PC-9 (cell line): ENCODE measurements at regions not wholly inside any gene's neighbourhood (a gene's known extent, or its start where the extent isn't known, plus 50 kb on each side); places are given as distances from the start of the nearest gene placed in this dataset.

Experiments
- BruUV-seq: library from RNA; stranded (reverse); fragments of 400-500 nt; replicated peaks from 2 replicates; lab custom pipeline; 2021; lab: Mats Ljungman, UMichigan
- CTCF ChIA-PET: fragments of 300-600 bp; sonication (Branson Sonifier 250); formaldehyde crosslinking; loops from one replicate; lab custom pipeline; 2022; ENCODE audit warnings: antibody characterized with exemption; lab: Charles Lee
- POLR2A ChIA-PET: fragments of 300-600 bp; sonication (Branson Sonifier 250); formaldehyde crosslinking; loops from one replicate; lab custom pipeline; 2022; ENCODE audit warnings: antibody characterized with exemption; ENCODE audit not compliant: unreplicated experiment; lab: Charles Lee
- DNase-seq, 2 experiments: peaks; one replicate each; pipeline versions ENCODE4 v3.0.0 to v3.0.0-alpha.2; 2015 to 2022; ENCODE audit warnings: mixed read lengths in 1 of 2
- H2AFZ ChIP-seq: fragments of 200-600 bp; sonication (generic); 2 replicates; pipeline ENCODE4 v1.8.1; 2017; ENCODE audit warnings: antibody characterized with exemption
- H3F3A ChIP-seq: fragments of 200-600 bp; sonication (generic); 2 replicates; pipeline ENCODE4 v1.8.1; 2017; ENCODE audit warnings: antibody characterized with exemption, mild to moderate bottlenecking, low read depth; ENCODE audit not compliant: insufficient read depth
- H3K27ac ChIP-seq: fragments of 200-600 bp; sonication (generic); 2 replicates; pipeline ENCODE4 v1.6.1; 2016; ENCODE audit warnings: mixed run types
- H3K27me3 ChIP-seq: fragments of 200-600 bp; sonication (generic); 2 replicates; pipeline ENCODE4 v1.6.1; 2016; ENCODE audit warnings: low read depth, mixed run types; ENCODE audit not compliant: insufficient read depth
- H3K36me3 ChIP-seq: fragments of 200-600 bp; sonication (generic); 2 replicates; pipeline ENCODE4 v1.6.1; 2016; ENCODE audit warnings: low read depth, mixed run types
- H3K4me1 ChIP-seq: fragments of 200-600 bp; sonication (generic); replicated peaks from 2 replicates; pipeline ENCODE4 v1.6.1; 2016; ENCODE audit warnings: mixed run types; ENCODE audit not compliant: insufficient read depth
- H3K4me2 ChIP-seq: fragments of 200-600 bp; sonication (generic); 2 replicates; pipeline ENCODE4 v1.6.1; 2017; ENCODE audit warnings: mixed run types
- H3K4me3 ChIP-seq: fragments of 200-600 bp; sonication (generic); 2 replicates; pipeline ENCODE4 v1.6.1; 2016; ENCODE audit warnings: mixed run types
- H3K79me2 ChIP-seq: fragments of 200-600 bp; sonication (generic); 2 replicates; pipeline ENCODE4 v1.6.1; 2017; ENCODE audit warnings: low read depth, mixed run types
- H3K9me2 ChIP-seq: fragments of 200-600 bp; sonication (generic); 2 replicates; pipeline ENCODE4 v1.8.1; 2017; ENCODE audit warnings: mild to moderate bottlenecking; ENCODE audit not compliant: insufficient read depth
- H3K9me3 ChIP-seq: fragments of 200-600 bp; sonication (generic); 2 replicates; pipeline ENCODE4 v1.8.1; 2016; ENCODE audit warnings: low read depth; ENCODE audit not compliant: insufficient read depth
- H4K20me1 ChIP-seq: fragments of 200-600 bp; sonication (generic); 2 replicates; pipeline ENCODE4 v1.8.1; 2017; ENCODE audit not compliant: insufficient read depth
- EZH2 ChIP-seq: fragments of 200-600 bp; sonication (generic); IDR thresholded peaks from 2 replicates; pipeline ENCODE4 v1.8.0; 2017; ENCODE audit warnings: antibody characterized with exemption, low read depth
- intact Hi-C: fragments of 100-400 bp; cut with micrococcal nuclease; formaldehyde crosslinking; loops from one replicate; pipeline ENCODE4 v1.10.0; 2022; ENCODE audit not compliant: unreplicated experiment
- TF ChIP-seq, protein P1 (sequence below): fragments of 200-600 bp; sonication (generic); conservative IDR thresholded peaks from 2 replicates; pipeline ENCODE4 v1.6.1; 2017; ENCODE audit warnings: mixed run types, antibody characterized with exemption, mild to moderate bottlenecking, moderate library complexity

DNA sequence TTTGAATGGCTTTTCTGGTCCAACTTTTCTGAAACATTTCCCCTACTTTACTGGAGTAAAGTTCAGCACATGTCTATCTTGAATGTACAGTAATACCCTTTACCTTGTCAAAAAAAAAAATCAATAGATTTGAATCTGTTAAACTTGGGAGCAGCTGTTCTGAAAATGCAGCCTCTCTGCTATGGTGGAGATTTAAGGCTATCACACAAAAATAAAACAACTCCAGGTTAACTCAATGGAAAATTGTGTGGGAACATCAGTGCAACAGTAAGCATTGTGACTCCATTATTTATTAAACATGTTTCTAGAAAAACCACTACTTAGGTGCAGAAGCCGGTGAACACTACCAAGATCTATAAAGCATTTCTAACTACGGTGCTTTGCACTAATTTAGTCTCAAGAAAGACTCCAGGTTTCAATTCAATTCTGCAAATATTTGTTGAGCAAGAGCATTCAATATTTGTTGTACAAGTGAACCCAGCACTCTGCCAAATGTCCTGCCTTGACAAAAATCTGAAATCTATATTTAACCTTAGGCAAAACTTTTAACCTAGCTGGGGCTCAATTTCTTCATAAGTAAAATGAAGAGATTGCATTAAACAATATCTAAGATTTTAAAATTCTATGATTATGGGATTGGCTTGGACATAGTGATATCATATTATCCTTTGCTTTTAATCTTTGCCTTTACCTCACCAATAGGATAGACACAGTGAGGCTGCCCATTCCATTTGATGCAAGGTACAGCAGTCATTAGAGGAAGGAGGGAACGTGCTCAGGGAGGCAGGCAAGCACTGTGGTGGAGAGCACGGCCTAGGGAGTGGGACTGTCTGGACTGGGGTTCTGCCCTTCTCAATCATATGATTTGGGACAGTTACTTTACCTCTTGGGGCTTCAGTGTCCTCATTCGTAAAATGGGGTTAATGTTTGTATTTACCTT is 155.2 kb downstream of the KITLG start:
- intact Hi-C loops: no loop called here
- TF ChIP-seq, protein P1, sequence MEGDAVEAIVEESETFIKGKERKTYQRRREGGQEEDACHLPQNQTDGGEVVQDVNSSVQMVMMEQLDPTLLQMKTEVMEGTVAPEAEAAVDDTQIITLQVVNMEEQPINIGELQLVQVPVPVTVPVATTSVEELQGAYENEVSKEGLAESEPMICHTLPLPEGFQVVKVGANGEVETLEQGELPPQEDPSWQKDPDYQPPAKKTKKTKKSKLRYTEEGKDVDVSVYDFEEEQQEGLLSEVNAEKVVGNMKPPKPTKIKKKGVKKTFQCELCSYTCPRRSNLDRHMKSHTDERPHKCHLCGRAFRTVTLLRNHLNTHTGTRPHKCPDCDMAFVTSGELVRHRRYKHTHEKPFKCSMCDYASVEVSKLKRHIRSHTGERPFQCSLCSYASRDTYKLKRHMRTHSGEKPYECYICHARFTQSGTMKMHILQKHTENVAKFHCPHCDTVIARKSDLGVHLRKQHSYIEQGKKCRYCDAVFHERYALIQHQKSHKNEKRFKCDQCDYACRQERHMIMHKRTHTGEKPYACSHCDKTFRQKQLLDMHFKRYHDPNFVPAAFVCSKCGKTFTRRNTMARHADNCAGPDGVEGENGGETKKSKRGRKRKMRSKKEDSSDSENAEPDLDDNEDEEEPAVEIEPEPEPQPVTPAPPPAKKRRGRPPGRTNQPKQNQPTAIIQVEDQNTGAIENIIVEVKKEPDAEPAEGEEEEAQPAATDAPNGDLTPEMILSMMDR: no peak
- TF ChIP-seq EZH2: no peak
- BruUV-seq: no TSS peak
- Histone ChIP-seq H2AFZ (no peak overlapping the region), H3K4me1 (no peaks in the 10 kb centered on the region), H3K79me2 (no peaks in the 10 kb centered on the region), H3K9me2 (no peaks in the 10 kb centered on the region), H3K27me3 (no peaks in the 10 kb centered on the region), H4K20me1 (no peaks in the 10 kb centered on the region), H3F3A (no peaks in the 10 kb centered on the region), H3K9me3 (peaks cover 3% of the 10 kb centered on the region; the same call in 1 of the 2 replicates), H3K4me2 (no peak overlapping the region), H3K27ac (no peak overlapping the region), H3K36me3 (no peaks in the 10 kb centered on the region), H3K4me3 (no peak overlapping the region)
- ChIA-PET CTCF (no interaction called here), POLR2A (no interaction called here)
- DNase-seq: no peak

DNA sequence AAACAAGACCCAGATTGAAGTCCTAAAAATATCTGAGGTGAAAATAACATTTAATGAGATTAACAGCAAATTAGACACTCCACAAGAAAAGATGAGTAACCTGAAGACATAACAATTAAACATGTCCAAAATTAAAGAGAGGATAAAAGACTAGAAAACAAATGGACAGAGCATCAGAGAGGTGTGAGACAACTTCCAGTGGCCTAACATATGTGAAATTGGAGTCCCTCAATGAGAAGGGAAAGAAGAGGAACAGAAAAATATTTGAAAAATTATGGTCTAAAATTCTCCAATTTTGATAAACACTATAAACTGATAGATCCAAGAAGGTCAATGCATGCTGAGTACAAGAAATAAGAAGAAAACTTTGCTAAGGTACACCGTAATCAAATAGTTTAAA is 151.9 kb downstream of the KITLG start:
- Histone ChIP-seq H2AFZ (no peak overlapping the region), H4K20me1 (no peaks in the 10 kb centered on the region), H3K4me1 (no peaks in the 10 kb centered on the region), H3K27me3 (no peaks in the 10 kb centered on the region), H3F3A (no peaks in the 10 kb centered on the region), H3K4me2 (no peak overlapping the region), H3K4me3 (no peak overlapping the region), H3K27ac (no peak overlapping the region), H3K79me2 (no peaks in the 10 kb centered on the region), H3K9me3 (peaks cover 3% of the 10 kb centered on the region; the same call in 1 of the 2 replicates), H3K36me3 (no peaks in the 10 kb centered on the region), H3K9me2 (no peaks in the 10 kb centered on the region)
- TF ChIP-seq EZH2: no peak
- TF ChIP-seq, protein P1: no peak
- intact Hi-C loops: no loop called here
- DNase-seq: no peak
- CTCF ChIA-PET: no interaction called here
- no TSS peak for BruUV-seq
- POLR2A ChIA-PET: no interaction called here

DNA sequence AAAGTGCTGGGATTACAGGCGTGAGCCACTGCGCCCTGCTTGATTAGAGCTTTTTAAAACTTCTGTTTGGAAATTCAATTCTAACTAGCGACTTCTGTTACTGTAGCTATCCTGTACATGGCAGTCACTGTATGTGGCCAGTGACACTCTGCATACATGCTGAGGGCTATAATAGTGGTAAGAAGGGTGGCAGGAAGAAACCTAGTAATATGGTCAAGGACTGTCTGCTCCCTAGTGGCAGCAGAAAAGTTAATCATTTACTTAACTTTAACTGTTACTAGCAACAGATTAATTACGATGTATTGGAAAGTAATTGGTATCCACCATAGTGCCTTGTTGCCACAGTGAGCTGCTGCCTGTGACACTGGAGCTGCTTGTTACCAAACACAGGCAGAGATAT is 149.0 kb downstream of the KITLG start:
- BruUV-seq: no TSS peak
- POLR2A ChIA-PET: no interaction called here
- no peaks in the 10 kb centered on the region for H3K27me3 ChIP-seq
- no peak overlapping the region for H2AFZ ChIP-seq
- H3K79me2 ChIP-seq: no peaks in the 10 kb centered on the region
- intact Hi-C loops: loop anchor here (10.0 kb wide), 1 partner anchor 564 kb away; no protein-coding TSS in a partner anchor
- no peaks in the 10 kb centered on the region for H4K20me1 ChIP-seq
- TF ChIP-seq EZH2: no peak
- TF ChIP-seq, protein P1: 0 out of 2 replicates have a peak, but pooled peaks have one; percentile 16
- H3K9me2 ChIP-seq: no peaks in the 10 kb centered on the region
- no peak overlapping the region for H3K27ac ChIP-seq
- CTCF ChIA-PET: no interaction called here
- H3K4me3 ChIP-seq: no peak overlapping the region
- no peaks in the 10 kb centered on the region for H3K36me3 ChIP-seq
- no peaks in the 10 kb centered on the region for H3K4me1 ChIP-seq
- H3K4me2 ChIP-seq: no peak overlapping the region
- DNase-seq: no peak
- H3F3A ChIP-seq: no peaks in the 10 kb centered on the region
- peaks cover 3% of the 10 kb centered on the region; the same call in 1 of the 2 replicates for H3K9me3 ChIP-seq
